Fibroblast of skin of abdomen (primary cell): ENCODE measurements at regions not wholly inside any gene's neighbourhood (a gene's known extent, or its start where the extent isn't known, plus 50 kb on each side); places are given as distances from the start of the nearest gene placed in this dataset.

Source experiments
- DNase-seq: peaks from one replicate; pipeline ENCODE4 v3.0.0-alpha.2; 2013

DNA sequence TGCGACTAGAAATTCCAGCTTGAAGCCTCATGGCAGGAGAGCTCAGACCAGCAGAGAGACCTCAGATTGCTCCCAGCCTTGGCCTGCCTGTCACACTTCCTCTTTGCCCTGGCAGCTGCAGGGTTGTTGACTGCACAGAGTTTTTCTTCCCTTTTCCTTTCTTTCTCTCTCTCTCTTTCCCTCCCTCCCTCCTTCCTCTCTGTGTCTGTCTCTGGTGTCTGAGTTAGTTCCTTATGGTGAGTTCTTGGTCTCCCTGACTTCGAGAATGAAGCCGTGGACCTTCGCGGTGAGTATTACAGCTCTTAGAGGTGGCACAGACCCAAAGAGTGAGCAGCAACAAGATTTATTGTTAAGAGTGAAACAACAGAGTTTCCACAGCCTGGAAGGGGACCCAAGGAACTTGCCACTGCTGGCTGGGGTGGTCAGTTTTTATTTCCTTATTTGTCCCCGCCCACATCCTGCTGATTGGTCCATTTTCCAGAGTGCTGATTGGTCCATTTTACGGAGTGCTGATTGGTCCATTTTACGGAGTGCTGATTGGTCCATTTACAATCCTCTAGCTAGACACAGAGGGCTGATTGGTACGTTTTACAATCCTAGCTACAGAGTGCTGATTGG lies 266.3 kb downstream of the RPS24 start:
- no peak for DNase-seq

GRCh38 chr10:78300526-78300925 lies 266.9 kb downstream of the RPS24 start:
- DNase-seq = no peak

- no peak for DNase-seq
Measured at GRCh38 chr10:78301481-78301880, 267.8 kb downstream of the RPS24 start.

DNA sequence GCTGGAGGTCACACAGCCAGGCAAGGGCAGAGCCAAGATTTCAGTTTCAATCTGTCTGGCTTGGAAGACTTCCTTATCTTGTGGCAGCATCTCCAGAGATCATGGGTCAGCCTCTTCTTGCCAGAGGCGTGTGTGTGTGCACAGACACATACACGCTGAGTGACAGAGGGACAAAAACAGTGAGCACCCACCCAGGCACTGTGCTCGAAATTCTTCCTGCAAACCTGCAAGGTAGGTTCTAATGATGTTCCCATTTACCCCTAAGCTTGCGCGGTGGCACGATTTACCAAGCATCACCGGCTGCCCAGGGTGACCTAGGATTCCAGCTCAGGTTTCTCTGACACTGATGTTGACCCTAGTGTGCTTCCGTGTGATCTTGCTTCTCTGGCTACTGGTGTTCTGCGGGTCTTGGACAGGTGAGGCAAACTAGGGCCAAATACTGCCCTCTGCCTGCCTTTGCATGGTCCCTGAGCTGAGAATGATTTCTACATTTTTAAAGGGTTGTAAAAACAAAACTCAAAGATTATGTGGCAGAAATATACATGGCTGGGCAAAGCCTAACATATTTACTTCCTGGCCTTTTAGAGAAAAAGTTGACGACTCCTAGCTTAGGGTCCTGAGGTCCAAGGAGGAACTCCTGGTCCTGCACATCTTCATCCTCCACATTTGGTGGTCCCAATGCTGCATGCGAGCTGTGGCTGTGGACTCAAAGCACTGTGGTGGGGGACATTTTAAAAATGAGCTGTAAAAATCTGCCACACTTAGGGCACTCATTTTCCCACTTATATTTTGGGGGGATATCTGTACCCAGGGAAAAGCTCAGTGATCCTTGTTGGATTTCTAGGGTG lies 268.5 kb downstream of the RPS24 start:
- no peak for DNase-seq

- no peak for DNase-seq
Measured at GRCh38 chr10:78302739-78302988, 269.0 kb downstream of the RPS24 start.

DNA sequence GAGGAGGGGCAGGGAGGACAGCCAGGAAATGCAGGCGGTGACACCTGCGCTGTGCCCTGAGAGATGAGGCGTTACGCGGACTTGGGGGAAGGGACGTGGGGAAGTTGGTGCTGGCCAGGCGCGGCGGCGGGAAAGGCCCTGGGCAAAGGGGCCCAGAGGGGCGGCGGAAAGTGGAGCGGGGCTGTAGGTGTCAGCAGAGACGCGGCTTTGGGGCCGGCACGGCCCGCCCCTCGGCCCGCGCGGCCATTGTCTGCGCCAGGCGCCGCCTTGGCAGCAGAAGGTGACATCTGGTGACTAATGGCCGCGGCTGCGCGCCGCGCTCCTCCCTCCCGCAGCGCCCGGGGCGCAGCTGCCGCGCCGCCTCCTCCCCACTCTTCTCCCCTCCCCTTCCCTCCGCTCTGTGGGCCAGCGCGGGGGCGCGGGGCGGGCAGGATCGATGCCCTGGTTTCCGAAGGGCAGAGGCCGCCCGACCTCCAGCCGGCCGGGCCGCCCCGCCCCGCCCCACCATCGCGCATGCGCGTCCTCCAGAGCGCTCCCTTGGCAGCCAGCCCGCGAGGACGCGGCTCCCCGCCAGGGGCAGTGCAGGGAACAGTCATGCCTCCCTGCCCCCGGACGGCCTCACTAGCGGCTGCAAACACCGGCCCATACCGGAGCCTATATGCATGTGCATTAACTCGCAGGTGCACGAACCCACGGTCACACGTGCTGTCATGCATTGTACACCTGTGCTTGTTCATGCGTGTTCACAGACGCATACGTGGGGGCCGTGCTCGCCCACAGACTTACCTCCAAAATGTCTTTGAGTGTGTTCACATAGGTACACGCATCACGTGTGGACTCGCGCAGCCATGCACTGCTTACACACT lies 269.6 kb downstream of the RPS24 start:
- DNase-seq = peak; percentile 90

- no peak for DNase-seq
Measured at GRCh38 chr10:78304091-78305045, 270.7 kb downstream of the RPS24 start.

GRCh38 chr10:78305311-78305710 lies 271.6 kb downstream of the RPS24 start:
- no peak for DNase-seq

DNA sequence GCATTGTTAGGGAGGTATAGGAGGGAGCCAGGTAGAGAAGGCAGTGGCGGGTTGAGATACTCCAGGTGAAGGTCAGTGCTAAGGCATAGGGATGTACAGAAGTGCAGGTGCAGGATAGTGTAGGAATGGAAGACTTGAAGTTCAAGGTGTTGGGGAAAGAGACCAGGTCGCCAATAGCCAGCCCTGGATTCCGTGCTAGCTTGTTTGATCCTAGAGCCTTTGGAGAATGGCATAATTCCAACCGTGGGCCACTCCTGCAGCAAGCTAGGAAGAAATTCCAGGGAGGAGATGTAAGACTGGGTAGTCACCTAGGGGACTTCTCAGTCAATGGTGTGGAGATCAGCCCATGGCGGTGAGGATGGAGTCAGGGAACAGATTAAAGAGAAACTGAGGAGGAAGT lies 272.7 kb downstream of the RPS24 start:
- DNase-seq = no peak

GRCh38 chr10:78307576-78307975 lies 273.9 kb downstream of the RPS24 start:
- no peak for DNase-seq

DNA sequence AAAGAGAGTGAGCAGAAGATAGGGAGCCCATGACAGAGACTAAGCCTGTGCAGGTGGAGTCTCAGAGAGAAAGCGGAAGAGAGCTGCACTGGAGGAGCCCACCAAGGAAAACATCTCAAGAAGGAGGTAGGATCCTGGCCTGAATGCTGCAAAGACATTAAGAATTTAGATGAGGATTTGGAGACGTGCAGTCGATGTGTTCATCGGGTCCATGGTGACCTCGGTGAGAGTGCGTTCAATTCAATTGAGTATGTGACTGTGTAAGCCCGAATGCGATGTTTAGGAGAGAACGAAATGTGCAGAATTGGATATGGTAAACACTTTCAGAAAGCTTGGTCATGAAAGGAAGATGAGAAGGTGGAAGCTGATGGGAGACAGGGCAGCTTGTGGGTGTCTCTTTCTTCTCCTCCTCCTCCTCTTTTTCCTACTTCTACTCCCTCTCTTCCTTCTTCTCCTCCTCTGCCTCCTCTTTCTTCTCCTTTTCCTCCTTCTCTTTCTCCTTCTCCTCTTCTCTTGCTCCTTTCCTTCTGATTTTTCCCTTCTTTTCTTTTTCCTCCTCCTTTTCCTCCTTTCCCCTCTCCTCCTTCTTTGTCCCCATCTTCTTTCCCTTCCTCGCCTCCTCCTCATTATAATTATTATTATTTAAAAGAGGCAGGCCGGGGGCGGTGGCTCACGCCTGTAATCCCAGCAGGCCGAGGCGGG lies 276.0 kb downstream of the RPS24 start:
- DNase-seq = no peak

GRCh38 chr10:78310481-78311080 lies 276.9 kb downstream of the RPS24 start:
- DNase-seq = no peak

GRCh38 chr10:78312197-78313047 lies 278.8 kb downstream of the RPS24 start:
- DNase-seq = peak; percentile 45

- no peak for DNase-seq
Measured at GRCh38 chr10:78313048-78313381, 279.4 kb downstream of the RPS24 start.

- no peak for DNase-seq
Measured at GRCh38 chr10:78313636-78314035, 280.0 kb downstream of the RPS24 start.

DNA sequence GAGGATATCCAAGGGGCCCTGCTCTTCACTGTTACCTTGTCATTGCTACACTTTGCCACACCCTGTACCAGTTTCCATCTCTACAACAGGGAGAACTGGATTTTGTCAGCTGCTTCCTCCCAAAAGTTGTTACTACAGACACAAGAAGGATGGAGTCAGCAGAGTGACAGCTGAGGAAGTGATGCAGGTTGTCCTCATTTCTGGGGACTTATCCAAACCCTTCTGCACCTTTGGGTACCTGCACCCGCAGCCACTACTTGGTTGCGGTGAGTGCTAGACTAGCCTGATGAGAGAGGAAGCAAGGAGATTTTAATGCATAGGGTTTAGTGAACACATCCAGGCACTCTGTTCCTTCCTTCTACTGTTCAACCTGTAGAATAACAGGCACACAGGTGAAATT lies 281.0 kb downstream of the RPS24 start:
- no peak for DNase-seq

DNA sequence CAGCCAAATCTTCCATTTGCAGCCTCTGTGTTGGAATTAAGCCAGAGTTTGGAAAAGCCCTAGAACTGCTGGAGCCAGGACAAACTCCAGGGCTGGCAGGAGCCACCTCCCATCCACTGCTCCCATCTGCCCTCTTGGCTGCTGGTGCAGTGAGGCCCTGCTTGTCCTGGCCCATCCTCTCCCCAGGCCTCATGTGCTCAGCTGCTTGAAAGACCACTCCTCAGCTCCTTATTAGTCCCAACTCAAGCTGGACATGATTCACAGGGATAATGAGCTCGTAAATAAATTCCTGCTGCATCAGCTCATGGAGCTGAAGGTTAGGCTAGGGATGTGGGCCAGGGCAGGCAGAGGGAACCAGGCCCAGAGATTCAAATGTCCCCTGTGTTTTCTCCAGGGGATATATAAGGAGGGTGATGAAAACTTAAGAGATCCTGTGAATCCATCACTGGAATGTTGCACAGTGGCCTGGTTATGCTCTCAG lies 282.8 kb downstream of the RPS24 start:
- DNase-seq = peak; percentile 77

DNA sequence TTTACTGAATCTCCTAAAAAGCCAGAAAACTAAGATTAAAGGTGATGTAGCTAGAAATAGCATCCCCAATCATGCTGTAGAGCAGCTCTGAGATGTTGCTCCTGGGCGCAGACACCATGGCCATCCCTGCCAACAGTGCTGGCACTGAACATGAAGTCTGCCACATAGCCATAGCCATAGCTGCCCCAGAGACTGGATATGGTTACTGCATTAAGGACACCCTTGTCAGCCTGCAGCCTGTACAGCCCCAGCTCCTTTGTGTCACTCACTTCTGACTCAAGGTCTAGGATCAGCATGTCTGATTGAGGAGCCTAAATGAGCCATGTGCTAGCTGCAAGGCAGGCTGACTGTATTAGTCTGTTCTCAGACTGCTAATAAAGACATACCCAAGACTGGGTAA lies 284.6 kb downstream of the RPS24 start:
- no peak for DNase-seq

GRCh38 chr10:78319371-78319770 lies 285.7 kb downstream of the RPS24 start:
- no peak for DNase-seq

DNA sequence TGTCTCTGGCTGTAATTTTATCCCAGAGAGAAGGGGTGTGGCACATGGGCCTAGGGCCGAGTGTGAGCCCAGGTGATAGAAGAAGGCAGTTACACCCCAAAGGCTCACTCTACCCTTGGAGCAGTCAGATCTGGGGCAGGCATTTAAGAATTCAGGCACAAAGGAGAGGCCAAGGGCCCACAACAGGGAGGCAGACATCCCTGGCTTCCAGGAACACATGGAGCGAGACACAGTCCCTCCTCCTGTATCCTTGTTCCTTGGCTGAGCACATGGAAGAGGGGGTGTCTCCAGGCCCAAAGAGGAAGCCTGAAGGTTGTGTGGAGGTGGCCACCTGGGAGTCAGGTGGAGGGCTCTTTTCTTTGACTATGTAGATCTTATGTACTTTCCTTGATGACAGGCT lies 286.2 kb downstream of the RPS24 start:
- no peak for DNase-seq
